ENCODE measurements at regions not wholly inside any gene's neighbourhood (a gene's known extent, or its start where the extent isn't known, plus 50 kb on each side); places are given as distances from the start of the nearest gene placed in this dataset.

DNA sequence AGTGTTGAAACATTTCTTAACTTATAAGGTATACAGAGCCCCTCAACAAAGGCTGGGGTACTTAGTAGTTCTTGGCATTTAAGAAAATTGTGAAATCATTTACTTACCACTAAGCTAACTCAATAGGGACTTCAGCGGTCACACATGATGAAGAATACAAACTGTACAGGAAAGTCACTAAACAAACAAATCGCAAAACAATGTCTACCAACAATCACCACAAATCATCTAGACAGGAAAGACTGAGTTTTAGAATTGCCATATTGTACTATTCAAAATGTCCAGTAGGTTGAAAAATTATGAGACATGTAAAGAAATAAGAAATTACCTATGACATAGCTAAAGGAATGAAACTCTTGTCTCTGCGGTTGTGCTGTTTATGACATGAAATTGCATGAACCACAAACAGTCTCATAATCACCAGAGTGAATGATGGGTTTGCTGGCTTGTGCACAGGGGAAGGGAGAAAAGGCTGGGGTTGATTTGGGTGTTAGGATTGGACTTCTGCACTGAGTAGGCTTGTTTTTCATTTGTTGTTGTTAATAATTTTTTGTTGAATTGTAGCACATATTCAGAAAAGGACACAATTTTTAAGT is 441.1 kb upstream of the MON1B start:
- TF ChIP-seq CTCF (IDR thresholded peaks at IDR 0.05; ENCODE audit: low read length, missing control alignments): no peak
- DNase-seq (ENCODE audit: low read depth): no peak
- H3K4me3 ChIP-seq (replicated peaks; ENCODE audit: low read depth, low read length): no peak overlapping the region

DNA sequence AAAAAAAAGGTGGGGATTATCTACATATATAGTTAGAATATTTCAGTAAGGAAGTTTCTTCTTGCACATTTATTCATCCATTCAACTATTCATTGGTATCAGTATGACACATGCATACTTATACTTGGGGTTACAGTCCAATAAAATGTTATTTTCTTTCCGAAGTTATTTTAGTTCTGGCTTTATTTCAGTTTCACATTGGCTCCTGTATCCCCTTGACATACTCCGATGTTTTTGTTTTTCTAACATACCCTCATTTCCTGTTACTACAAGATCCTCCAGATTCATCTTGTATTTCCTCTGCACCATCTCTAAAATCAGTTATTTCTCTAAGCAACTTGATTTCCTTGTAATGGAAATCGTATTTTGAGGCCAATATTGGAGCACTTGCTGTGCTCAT is 435.5 kb upstream of the MON1B start:
- DNase-seq (ENCODE audit: low read depth): no peak
- TF ChIP-seq CTCF (IDR thresholded peaks at IDR 0.05; ENCODE audit: low read length, missing control alignments): no peak
- H3K4me3 ChIP-seq (replicated peaks; ENCODE audit: low read depth, low read length): no peak overlapping the region

DNA sequence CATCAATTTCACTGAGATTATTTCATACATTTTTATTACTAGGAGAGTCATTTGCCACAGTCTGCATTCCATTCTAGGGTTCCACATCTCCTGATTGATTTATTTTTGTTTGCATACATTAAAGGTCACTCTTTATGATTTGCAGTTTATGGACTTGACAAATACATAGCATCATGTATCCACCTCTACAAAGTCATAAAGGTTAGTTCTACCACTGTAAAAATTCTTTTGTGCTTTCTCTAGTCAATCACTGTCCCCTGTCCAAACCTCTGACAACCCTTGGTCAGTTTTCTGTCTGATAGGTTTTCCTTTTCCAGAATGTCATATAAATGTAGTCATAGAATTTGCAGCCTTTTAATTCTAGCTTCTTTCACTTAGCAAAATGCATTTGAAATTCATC is 434.6 kb upstream of the MON1B start:
- TF ChIP-seq CTCF (IDR thresholded peaks at IDR 0.05; ENCODE audit: low read length, missing control alignments): no peak
- H3K4me3 ChIP-seq (replicated peaks; ENCODE audit: low read depth, low read length): no peak overlapping the region
- no peak for DNase-seq (ENCODE audit: low read depth)

DNA sequence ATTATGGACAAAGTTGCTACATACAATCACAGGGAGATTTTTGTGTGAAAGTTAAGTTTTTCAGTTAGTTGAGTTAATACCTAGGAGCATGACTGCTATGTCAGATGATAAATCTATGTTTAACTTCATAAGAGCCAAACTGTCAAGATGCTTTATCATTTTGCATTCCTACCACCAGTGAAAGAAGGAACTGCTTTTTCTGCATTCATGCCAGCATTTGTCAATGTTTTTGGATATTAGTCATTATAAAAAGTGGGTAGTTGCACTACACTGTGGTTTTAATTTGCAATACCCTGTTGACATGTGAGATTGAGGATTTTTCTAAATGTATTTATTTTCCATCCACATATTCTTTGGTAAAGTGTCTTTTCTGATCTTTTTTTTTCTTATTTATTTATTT is 434.0 kb upstream of the MON1B start:
- TF ChIP-seq CTCF (IDR thresholded peaks at IDR 0.05; ENCODE audit: low read length, missing control alignments): no peak
- no peak for DNase-seq (ENCODE audit: low read depth)

DNA sequence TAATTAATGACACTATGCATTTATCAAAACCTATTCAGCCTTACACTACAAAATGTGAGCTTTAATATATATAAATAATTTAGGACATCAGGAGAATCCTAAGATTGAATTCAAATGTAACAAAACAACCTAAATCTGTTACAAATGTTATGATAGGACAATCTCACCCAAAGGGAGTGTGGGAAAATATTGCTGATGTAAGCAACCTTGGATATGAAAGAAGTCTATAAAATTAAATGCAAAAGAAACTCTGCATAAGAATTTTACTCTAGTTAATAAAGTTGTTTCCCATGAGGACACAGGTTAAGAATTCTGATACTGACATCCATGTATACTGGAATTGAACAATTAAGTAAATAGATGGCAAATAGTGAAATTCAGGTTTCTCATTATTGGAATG is 424.5 kb upstream of the MON1B start:
- no peak overlapping the region for H3K4me3 ChIP-seq (replicated peaks; ENCODE audit: low read depth, low read length)
- DNase-seq (ENCODE audit: low read depth): no peak
- no peak for TF ChIP-seq CTCF (IDR thresholded peaks at IDR 0.05; ENCODE audit: low read length, missing control alignments)

More for the DNA sequence above, 434.0 kb upstream of the MON1B start:
- no peak overlapping the region for H3K4me3 ChIP-seq (replicated peaks; ENCODE audit: low read depth, low read length)

DNA sequence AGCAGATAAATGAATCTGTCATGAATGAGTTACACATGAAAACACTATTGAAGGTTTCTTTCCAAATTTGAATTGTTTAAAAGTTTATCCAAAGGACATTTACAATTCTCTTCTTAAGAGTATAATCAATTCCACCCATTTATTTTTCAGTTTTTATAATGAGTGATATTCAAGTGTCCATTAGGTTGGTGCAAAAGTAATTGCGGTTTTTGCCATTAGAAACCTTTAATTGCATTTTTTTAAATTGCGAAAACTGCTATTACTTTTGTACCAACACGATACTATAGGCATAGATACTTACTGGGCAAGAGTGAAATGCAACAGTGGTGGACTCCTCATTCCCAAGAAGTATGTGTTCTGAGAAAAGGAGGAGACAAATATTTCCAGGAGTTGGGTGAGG is 422.7 kb upstream of the MON1B start:
- no peak for TF ChIP-seq CTCF (IDR thresholded peaks at IDR 0.05; ENCODE audit: low read length, missing control alignments)

DNA sequence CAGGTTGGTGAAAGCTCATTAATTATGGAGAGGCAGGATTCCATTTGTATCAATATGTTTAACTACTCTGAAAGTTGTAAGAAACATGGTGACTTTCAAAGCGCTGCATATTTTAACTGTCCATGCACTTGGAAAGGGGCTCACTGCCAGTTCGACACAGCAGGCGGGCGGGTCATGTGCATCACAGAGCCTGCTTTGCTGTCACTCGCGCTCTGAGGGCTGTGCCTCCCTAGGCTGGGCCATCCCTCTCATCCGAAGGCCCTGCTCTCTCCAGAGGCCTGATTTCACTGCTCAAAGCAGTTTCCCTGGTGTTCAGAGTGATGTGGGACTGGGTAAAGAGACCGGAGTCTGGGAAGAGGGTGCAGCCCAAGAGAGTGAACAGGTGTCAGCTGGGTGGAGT is 422.0 kb upstream of the MON1B start:
- DNase-seq (ENCODE audit: low read depth): no peak
- no peak overlapping the region for H3K4me3 ChIP-seq (replicated peaks; ENCODE audit: low read depth, low read length)
- no peak for TF ChIP-seq CTCF (IDR thresholded peaks at IDR 0.05; ENCODE audit: low read length, missing control alignments)

More for the DNA sequence above, 422.7 kb upstream of the MON1B start:
- DNase-seq (ENCODE audit: low read depth): no peak
- no peak overlapping the region for H3K4me3 ChIP-seq (replicated peaks; ENCODE audit: low read depth, low read length)

Measured in fibroblast of pulmonary artery (primary cell).